ENCODE measurements at regions not wholly inside any gene's neighbourhood (a gene's known extent, or its start where the extent isn't known, plus 50 kb on each side); places are given as distances from the start of the nearest gene placed in this dataset.

DNA sequence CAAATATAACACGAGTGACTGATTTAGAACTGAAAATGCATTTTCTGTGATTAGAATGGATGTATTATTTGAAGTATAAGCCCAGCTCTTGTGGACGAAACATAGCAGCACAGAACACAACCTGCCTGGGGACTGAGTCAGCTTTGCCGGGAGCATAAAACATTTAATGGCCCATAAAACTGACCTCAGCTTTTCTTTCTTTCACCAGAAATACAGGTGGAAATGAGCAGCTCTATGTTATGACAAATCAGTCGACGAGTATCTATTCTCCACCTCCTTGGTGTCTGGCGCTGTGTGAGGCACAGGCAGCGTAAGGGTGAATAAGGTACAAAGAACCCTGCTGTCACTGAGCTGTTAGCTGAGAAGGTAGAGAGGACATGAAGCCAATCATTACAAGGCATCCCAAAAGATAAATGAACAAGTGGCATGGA lies 471.6 kb upstream of the AKR1E2 start:
- TF ChIP-seq, protein P1, sequence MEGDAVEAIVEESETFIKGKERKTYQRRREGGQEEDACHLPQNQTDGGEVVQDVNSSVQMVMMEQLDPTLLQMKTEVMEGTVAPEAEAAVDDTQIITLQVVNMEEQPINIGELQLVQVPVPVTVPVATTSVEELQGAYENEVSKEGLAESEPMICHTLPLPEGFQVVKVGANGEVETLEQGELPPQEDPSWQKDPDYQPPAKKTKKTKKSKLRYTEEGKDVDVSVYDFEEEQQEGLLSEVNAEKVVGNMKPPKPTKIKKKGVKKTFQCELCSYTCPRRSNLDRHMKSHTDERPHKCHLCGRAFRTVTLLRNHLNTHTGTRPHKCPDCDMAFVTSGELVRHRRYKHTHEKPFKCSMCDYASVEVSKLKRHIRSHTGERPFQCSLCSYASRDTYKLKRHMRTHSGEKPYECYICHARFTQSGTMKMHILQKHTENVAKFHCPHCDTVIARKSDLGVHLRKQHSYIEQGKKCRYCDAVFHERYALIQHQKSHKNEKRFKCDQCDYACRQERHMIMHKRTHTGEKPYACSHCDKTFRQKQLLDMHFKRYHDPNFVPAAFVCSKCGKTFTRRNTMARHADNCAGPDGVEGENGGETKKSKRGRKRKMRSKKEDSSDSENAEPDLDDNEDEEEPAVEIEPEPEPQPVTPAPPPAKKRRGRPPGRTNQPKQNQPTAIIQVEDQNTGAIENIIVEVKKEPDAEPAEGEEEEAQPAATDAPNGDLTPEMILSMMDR (IDR thresholded peaks at IDR 0.05; ENCODE audit: insufficient read depth, low read length, poor library complexity, severe bottlenecking): no peak
- no peak for TF ChIP-seq EZH2phosphoT487 (conservative IDR thresholded peaks at IDR 0.05; ENCODE audit: low read length)
